GM23248 (cell line): ENCODE measurements at regions not wholly inside any gene's neighbourhood (a gene's known extent, or its start where the extent isn't known, plus 50 kb on each side); places are given as distances from the start of the nearest gene placed in this dataset.

Experiments used
- EZH2 ChIP-seq: fragments of 200-600 bp; sonication (generic); IDR thresholded peaks from 2 replicates; pipeline ENCODE4 v1.6.1; 2018; ENCODE audit warnings: antibody characterized with exemption, mild to moderate bottlenecking; ENCODE audit not compliant: insufficient read depth, poor library complexity, severe bottlenecking
- EZH2phosphoT487 ChIP-seq: fragments of 200-600 bp; sonication (generic); IDR thresholded peaks from 2 replicates; pipeline ENCODE4 v1.6.1; 2018; ENCODE audit warnings: antibody characterized with exemption, moderate library complexity, mild to moderate bottlenecking, low read depth; ENCODE audit not compliant: insufficient read depth

DNA sequence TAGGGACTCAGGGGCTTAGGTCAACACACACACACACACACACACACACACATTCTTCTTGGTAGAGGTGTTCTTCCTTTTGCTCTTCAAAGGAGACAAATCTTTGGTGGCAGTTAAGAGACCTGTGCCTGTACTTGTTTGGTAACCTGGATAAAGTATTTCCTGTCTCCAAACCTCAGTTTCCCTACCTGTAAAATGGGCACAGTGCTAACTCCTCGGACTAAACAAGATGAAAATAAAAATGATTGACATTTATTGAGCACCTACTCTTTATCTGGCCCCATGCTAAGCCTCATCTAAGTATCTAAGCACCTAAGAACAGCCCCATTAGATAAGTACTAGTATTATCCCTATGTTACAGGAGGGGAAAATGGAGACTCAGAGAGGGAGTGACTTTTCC lies 220.8 kb upstream of the MYL2 start:
- no peak for TF ChIP-seq EZH2phosphoT487
- no peak for TF ChIP-seq EZH2
